Stimulated activated CD4-positive, alpha-beta T cell treated with anti-CD3 and anti-CD28 coated beads, Interleukin-4, amount 100 ng/mL, for 48 hours (primary cell): ENCODE measurements at regions not wholly inside any gene's neighbourhood (a gene's known extent, or its start where the extent isn't known, plus 50 kb on each side); places are given as distances from the start of the nearest gene placed in this dataset.

Experiments
- DNase-seq, 2 donors: peaks; one replicate each; pipeline ENCODE4 v3.0.0-alpha.2; 2020; ENCODE audit warnings: low read depth in 2 of 2

DNA sequence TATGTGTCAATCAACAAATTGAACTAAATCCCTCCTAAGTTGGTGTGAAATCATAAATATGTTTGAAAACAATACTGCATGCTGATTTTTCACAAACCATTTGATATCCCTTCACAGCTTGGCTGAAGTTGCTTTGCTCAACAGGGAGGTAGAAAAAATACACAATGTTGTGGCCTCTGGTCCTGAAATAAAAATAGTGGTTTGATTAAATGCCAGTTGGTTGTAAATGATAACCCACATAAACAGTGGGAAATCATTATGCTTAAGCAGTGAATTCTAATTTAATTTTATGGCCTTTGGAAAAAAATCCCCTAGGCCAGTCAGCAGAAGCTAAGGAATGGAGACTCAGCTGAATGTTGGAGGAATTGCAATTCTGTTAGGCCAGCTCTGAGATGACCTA lies 359.4 kb upstream of the CWC22 start:
- no peak for DNase-seq

DNA sequence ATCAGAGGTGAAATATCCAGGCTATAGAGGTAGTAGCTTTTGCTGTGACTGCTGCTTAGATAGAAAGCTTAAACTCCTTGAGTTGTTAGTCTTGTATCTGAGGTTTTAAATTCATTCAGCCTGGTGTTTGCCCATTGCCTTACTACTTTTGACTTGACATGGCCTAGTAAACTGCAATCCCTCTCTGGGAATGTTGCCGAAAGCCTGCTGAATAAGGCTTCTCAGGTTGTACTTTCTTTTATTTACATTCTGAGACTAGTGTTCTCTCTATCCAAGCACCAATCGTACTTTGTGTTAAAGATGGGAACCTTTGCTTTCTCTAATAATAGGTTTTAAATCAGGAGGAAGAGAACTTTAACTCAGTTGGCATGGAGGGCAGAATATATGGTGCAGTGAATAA lies 357.6 kb upstream of the CWC22 start:
- DNase-seq, result no peak

DNA sequence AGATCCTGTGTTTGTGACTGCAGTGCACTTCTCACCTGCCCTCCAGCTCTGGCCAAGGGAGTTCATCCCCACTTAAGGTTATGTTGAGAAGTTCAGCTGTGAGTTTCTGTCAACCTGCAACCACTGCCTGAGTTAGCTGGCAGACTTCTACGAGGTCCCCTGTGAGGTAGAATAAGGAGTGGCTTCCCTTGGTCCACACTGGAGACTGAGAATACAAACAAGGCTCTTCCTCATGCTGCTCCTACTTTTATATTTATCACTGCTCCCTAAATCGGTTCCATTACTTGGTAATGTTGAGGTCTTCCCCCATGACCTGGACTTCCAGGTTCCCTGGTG lies 353.2 kb upstream of the CWC22 start:
- DNase-seq, result no peak

- DNase-seq, result no peak
Measured at GRCh38 chr2:180359522-180360282, 352.6 kb upstream of the CWC22 start.

DNA sequence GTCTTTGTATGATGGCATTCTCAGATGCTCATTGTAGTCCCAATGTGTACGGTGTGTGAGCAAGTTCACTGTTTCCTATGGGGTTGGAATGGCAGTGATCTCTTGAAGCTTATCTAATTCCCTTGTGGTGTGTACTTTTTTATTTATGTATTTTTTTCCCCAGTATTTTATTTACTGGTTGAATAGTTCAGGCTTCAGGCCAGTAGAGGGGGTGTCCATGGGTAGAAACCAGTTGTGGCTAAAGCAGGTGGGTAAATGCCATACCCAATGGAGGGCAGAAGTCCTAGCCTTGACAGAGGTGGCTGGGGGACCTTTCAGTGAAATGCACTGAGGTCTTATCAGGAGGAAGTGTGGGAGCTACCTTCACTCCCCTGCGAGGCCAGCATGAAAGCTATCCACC lies 351.4 kb upstream of the CWC22 start:
- no peak for DNase-seq

- no peak for DNase-seq
Measured at GRCh38 chr2:180356676-180357075, 349.6 kb upstream of the CWC22 start.

GRCh38 chr2:180352620-180353019 lies 345.5 kb upstream of the CWC22 start:
- DNase-seq, result no peak

DNA sequence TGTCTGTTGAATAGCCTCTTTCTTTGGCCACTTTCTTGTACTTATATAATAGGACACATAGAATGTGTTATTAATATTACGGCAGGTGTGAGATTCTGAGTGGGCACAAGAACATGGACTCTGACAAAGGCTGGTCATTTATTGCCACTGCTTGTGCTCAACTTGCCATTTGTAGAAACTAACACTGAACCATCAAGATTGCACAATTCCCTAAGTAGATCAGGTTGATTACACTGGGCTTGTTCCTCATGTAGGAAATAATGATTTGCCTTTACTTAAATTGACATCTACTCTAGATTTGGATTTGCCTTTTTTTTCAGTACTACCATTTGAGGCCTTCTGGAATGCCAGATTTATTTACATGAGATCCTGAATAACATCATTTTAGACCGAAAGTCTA lies 342.7 kb upstream of the CWC22 start:
- no peak for DNase-seq

- no peak for DNase-seq
Measured at GRCh38 chr2:180343528-180344345, 336.6 kb upstream of the CWC22 start.

DNA sequence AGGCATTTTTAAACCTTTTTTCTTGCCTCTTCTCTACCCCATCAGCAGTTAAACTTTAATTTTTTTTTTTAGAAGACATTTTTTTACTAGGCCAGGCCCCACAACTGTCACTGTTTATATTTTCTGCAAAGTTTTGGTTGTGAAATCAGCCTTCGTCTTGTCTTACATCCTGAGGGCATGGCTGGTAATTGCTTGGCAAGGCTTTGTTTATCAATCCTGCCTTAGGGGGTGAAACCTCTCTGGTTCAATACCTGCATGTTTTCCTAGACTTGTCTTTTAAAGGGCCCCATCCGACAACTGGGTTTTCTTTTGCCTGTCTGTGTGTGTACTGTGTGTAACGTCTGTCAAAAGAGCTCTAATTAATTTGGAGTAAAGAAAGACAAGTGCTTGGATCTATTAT lies 330.0 kb upstream of the CWC22 start:
- DNase-seq, result no peak

GRCh38 chr2:180336550-180336949 lies 329.5 kb upstream of the CWC22 start:
- DNase-seq, result no peak

GRCh38 chr2:180334514-180334913 lies 327.4 kb upstream of the CWC22 start:
- no peak for DNase-seq

- no peak for DNase-seq
Measured at GRCh38 chr2:180328795-180329422, 321.8 kb upstream of the CWC22 start.

- DNase-seq, result no peak
Measured at GRCh38 chr2:180327185-180327584, 320.1 kb upstream of the CWC22 start.

DNA sequence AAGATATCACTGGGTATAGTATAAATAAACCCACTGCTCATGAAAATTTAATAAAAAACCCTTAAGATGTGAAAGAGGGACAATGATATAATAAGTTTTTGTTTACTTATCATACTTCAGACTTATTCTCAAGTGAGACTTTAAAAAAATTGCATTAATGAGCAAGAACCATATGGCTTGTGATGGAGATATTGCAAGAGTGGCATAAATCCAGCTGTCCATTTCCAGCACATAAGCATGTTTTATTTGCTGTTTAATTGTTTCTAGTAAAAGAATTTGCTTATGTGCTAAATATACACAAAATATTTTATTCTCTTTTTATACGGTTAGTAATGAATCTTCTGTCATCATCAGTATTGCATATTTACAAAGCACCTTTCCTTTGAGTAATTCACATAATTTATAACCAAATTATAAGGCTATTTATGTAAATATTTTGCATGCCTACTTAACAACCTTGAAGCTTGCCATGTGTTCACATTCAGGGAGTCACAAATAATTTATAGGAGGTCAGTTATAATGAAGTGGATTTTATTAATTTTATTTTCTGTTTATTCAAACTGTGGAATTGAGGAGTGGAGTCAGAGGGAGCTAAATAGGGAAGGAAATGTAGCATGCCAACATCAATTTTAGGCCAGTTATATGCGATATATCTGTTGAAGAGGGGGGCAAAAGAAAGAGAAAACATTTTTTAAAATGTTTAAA lies 318.5 kb upstream of the CWC22 start:
- no peak for DNase-seq

- DNase-seq, result no peak
Measured at GRCh38 chr2:180324182-180324581, 317.1 kb upstream of the CWC22 start.

GRCh38 chr2:180322781-180323180 lies 315.7 kb upstream of the CWC22 start:
- DNase-seq, result no peak

DNA sequence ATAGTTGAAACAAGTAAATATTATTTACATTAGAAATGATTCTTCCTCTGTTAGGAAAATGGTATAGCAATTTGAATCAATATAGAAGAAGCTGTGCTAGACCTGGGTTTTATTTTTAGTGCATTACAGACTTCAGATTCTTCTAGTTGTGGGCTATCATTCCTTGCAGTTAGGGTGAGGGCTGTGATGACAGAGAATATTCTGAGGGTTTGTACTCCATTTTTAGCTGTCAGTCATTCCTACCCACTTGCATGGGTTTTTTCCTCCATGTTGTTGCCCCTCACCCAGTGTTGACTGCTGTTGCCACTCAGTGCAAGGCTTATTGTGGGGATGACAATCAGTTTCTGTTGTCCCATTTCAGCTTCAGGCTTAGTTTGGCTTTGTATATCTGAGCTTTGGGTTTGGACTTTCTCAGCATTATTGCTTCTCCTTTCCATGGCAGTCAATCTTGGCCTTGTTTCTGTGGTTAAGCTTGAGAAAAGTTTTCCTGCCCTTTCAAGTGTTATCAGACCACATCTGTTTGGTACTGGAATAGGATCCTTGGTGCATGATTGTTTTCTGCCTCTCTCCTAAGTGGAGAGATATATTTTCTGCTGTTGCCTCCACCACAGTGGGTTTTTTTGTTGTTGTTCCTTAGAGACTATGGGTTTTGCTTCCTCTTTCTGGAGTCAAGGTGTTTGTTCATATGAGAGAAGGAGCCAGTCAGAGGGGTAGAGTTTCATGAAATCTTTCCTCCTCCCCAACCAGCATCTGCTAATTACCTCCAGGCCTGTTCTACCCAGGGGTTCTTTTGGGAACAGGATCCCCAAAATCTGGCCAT lies 312.7 kb upstream of the CWC22 start:
- DNase-seq, result no peak

DNA sequence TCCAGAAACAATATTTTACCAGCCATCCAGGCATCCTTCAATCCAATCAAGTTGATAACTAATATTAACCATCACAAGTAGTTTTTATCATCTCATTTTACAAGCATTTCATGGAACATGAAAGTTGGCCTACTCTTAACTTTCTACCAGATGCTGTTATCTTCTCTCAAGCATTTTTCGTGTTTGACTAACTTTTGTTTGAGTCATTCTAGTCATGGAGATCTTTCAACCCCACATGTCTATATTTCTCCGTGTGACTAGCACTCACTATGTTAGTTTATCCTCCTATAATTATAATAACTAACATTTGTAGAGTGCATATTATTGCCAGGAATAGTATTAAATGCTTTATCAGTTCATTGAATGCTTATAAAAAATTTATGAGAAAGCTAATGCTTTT lies 307.0 kb upstream of the CWC22 start:
- no peak for DNase-seq

DNA sequence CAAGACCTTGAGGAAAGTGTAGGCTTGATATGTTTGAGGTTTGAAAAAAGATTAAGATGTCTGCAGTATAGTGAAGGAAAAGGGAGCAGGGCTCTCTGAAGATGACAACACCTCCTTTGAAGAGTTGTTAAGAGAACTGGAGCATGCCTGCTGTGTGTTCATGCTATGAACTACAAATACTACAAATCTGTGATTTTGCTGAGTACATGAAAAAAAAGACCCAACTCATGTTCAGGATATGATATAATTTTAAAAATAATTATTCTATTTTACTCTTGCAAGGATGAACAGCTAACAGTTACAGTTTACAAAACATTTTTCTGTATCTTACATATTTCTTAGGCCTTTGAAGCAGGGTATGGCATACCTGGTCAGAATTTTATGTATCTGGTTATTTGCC lies 305.4 kb upstream of the CWC22 start:
- no peak for DNase-seq

DNA sequence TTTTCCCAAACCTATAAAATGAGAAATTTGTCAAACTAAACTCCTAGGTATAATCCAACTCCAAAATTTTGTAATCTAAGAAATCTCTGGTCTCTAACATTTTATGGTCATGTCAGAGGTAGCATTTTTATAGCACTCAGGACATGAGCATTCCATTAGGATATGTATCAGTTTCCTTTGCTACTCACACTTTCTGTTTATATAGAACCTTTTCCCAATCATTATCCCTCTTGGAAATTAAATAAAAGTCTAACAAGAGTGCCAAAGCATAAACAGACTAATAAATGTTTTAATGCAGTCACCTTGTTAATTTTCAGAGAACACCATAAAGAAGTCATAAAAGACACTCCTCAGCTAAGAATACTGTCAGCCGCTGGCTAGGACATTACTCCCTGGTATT lies 300.0 kb upstream of the CWC22 start:
- no peak for DNase-seq

- no peak for DNase-seq
Measured at GRCh38 chr2:180306346-180306745, 299.2 kb upstream of the CWC22 start.
